Esophagus squamous epithelium (tissue), 5 donors: ENCODE measurements at regions not wholly inside any gene's neighbourhood (a gene's known extent, or its start where the extent isn't known, plus 50 kb on each side); places are given as distances from the start of the nearest gene placed in this dataset.

ENCODE experiments used
- DNase-seq: peaks from one replicate; lab custom pipeline; 2025; lab: John Stamatoyannopoulos, UW
- H3K27ac ChIP-seq, 4 donors: fragments of 200-600 bp; sonication (generic); one replicate each; pipeline ENCODE4 v1.5.1; 2016 to 2019; ENCODE audit warnings: mild to moderate bottlenecking in 1 of 4
- H3K27me3 ChIP-seq, 4 donors: fragments of 200-600 bp; sonication (generic); 1 replicate in 3 of 4; 2 replicates in 1 of 4; pipeline versions ENCODE4 v1.5.1 to v1.6.0; 2017 to 2021; ENCODE audit warnings: antibody characterized with exemption in 1 of 4
- H3K36me3 ChIP-seq, 3 donors: fragments of 200-600 bp; sonication (generic); one replicate each; pipeline ENCODE4 v1.5.1; 2016 to 2019
- H3K4me1 ChIP-seq, 3 donors: fragments of 200-600 bp; sonication (generic); one replicate each; pipeline ENCODE4 v1.5.1; 2017 to 2019
- H3K4me3 ChIP-seq, 4 donors: fragments of 200-600 bp; sonication (generic); 1 replicate in 3 of 4; 2 replicates in 1 of 4; pipeline ENCODE4 v1.5.1; 2016 to 2019; ENCODE audit warnings: mild to moderate bottlenecking in 2 of 4, moderate library complexity in 1 of 4
- H3K9me3 ChIP-seq, 3 donors: fragments of 200-600 bp; sonication (generic); one replicate each; pipeline ENCODE4 v1.5.1; 2016 to 2019
- POLR2A ChIP-seq, 4 donors: fragments of 450-650 bp; IDR thresholded peaks; one replicate each; pipeline ENCODE4 v1.6.1; 2017; ENCODE audit warnings: antibody characterized with exemption in 4 of 4, mild to moderate bottlenecking in 4 of 4, moderate library complexity in 3 of 4
- WGBS, 2 donors: methylation state at CpG; one replicate each; pipeline ENCODE4 v1.1.5; 2018; 5-methylcytosine and 5-hydroxymethylcytosine counted together
- intact Hi-C: fragments of 100-400 bp; cut with DNase I; formaldehyde crosslinking; loops from one replicate; pipeline ENCODE4 v1.15.0; 2022
- TF ChIP-seq, protein P1 (sequence below), 6 experiments: fragments of 450-650 bp in 4 of 6; fragments of 200-600 bp in 2 of 6; sonication (generic) in 2 of 6; IDR thresholded peaks; one replicate each; pipeline ENCODE4 v1.5.1; 2016 to 2019; ENCODE audit warnings: antibody characterized with exemption in 6 of 6, mild to moderate bottlenecking in 4 of 6, moderate library complexity in 4 of 6
- donor health status: DM: yes; HTN: yes; CAD: no.

DNA sequence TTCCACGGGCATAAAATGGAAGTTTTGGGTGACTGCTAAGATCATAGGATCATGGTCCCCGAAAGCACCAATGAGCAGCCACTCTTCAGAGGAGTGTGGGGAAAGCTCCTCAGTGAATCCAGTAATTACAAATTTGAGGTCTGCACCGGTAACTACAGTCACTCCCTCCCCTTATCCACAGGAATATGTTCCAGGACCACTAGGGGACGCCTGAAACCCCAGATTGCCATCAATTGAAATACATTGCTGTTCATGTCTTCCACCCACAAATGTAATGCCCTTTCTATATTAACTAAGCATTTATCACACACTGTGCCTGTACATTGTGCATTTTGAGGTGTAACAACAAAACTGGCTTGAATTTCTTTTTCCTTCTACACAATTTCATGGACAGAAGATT lies 447.9 kb upstream of the PFKP start:
- WGBS, 2 donors, result 43 to 50% methylated on average over 4 of the region's 4 CpGs
- DNase-seq, result no peak
- no peaks in the 10 kb centered on the region for H3K9me3 ChIP-seq
- H3K4me1 ChIP-seq, result no peaks in the 10 kb centered on the region
- no peaks in the 10 kb centered on the region for H3K27me3 ChIP-seq
- no peak overlapping the region for H3K4me3 ChIP-seq
- H3K36me3 ChIP-seq, result no peaks in the 10 kb centered on the region
- no peak overlapping the region for H3K27ac ChIP-seq
- TF ChIP-seq, protein P1, sequence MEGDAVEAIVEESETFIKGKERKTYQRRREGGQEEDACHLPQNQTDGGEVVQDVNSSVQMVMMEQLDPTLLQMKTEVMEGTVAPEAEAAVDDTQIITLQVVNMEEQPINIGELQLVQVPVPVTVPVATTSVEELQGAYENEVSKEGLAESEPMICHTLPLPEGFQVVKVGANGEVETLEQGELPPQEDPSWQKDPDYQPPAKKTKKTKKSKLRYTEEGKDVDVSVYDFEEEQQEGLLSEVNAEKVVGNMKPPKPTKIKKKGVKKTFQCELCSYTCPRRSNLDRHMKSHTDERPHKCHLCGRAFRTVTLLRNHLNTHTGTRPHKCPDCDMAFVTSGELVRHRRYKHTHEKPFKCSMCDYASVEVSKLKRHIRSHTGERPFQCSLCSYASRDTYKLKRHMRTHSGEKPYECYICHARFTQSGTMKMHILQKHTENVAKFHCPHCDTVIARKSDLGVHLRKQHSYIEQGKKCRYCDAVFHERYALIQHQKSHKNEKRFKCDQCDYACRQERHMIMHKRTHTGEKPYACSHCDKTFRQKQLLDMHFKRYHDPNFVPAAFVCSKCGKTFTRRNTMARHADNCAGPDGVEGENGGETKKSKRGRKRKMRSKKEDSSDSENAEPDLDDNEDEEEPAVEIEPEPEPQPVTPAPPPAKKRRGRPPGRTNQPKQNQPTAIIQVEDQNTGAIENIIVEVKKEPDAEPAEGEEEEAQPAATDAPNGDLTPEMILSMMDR (IDR thresholded peaks at IDR 0.05), result no peak
- TF ChIP-seq POLR2A (IDR thresholded peaks at IDR 0.05), result no peak
- intact Hi-C loops, result no loop called here

DNA sequence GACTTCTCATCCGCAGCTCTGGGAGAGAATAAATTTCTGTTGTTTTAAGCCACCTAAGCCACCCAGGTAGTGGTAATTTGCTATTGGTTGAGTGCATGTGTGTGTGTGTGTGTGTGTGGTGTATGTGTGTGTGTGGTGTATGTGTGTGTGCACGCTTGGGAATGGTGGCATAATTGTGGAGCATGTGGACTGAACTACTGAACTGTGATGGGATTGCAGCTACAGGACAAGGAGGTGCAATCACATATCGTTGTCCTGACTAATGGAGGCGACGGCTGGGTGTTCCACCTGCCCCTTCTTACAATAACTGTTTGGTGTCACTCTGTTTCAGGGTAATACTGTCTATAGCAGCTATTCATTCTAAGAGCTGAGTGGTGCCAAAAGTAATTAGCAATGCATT lies 448.7 kb upstream of the PFKP start:
- TF ChIP-seq, protein P1 (IDR thresholded peaks at IDR 0.05), result no peak
- Histone ChIP-seq H3K27ac (no peak overlapping the region), H3K36me3 (no peaks in the 10 kb centered on the region), H3K9me3 (no peaks in the 10 kb centered on the region), H3K27me3 (no peaks in the 10 kb centered on the region), H3K4me1 (no peaks in the 10 kb centered on the region), H3K4me3 (no peak overlapping the region)
- WGBS, 2 donors, result 80 to 81% methylated on average over 5 of the region's 5 CpGs
- DNase-seq, result no peak
- intact Hi-C loops, result no loop called here

DNA sequence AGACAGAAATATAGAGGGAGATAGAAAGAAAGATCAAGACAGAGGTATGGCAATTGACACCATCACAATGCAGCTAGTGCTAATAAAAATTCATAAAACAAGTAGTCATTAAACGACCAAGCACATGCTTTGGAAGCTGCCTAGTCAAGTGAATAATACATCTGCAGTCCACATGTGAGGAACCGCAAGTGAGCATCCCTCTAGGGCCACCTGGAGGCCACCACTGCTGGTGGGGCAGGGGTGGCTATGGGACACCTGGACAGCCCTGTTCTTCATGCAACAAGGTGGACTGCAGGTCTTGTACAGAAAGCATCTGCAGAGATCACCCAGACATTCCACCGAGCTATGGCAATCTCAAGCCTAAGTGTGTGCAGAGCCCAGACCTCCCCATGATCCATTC lies 451.1 kb upstream of the PFKP start:
- Histone ChIP-seq H3K4me1 (no peaks in the 10 kb centered on the region), H3K4me3 (no peak overlapping the region), H3K9me3 (no peaks in the 10 kb centered on the region), H3K27ac (no peak overlapping the region), H3K27me3 (no peaks in the 10 kb centered on the region), H3K36me3 (no peaks in the 10 kb centered on the region)
- intact Hi-C loops, result no loop called here
- WGBS, 2 donors, result 60 to 63% methylated on average over 3 of the region's 3 CpGs
- TF ChIP-seq POLR2A (IDR thresholded peaks at IDR 0.05), result no peak
- TF ChIP-seq, protein P1 (IDR thresholded peaks at IDR 0.05), result no peak
- no peak for DNase-seq

DNA sequence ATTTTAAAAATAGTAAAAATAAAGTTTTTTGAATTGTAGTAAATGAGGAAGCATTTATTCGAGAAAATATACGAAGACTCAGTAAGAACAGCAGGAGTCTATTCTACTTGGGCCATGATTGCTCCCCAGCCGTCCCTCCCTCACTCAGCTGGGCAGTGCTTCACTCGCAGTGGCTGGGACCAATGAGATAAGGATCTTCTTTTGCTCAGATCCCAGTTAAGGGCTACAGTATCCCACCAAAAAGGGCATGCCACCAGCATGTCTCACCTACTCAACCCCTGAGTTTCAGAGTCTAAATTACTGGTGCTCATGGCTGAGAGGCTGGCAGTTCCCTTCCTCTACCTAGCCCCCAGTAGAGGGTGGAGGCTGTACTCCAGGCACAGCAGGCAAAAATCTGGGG lies 455.7 kb upstream of the PFKP start:
- Histone ChIP-seq H3K27ac (no peak overlapping the region), H3K4me1 (no peaks in the 10 kb centered on the region), H3K27me3 (no peaks in the 10 kb centered on the region), H3K4me3 (no peak overlapping the region), H3K36me3 (no peaks in the 10 kb centered on the region), H3K9me3 (no peaks in the 10 kb centered on the region)
- 60 to 78% methylated on average over 4 of the region's 4 CpGs for WGBS, 2 donors
- no peak for TF ChIP-seq POLR2A (IDR thresholded peaks at IDR 0.05)
- TF ChIP-seq, protein P1 (IDR thresholded peaks at IDR 0.05), result no peak
- no peak for DNase-seq
- intact Hi-C loops, result no loop called here

DNA sequence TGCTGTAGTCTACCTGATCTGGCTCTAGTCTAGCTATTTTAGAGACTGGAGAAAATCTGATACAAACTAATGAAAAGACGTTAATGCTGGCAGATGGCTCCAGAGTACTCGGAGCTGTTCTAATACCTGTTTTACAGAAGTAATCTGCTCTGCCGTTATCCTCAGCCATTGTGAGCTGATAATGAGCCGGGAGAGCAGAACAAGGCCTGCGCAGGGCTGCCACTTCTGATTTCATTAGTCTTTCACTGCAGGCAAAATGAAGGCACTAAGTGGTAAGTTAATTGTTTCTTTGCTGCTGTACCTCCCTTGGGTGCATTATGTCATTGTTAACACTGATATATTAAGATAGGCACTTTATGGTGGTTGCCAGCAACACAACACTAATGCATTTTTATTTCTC lies 456.4 kb upstream of the PFKP start:
- H3K4me3 ChIP-seq, result no peak overlapping the region
- 40 to 53% methylated on average over 2 to 5 of the region's 5 CpGs for WGBS, 2 donors

More for the DNA sequence above, 456.4 kb upstream of the PFKP start:
- no peak for DNase-seq
- no peaks in the 10 kb centered on the region for H3K36me3 ChIP-seq
- TF ChIP-seq POLR2A (IDR thresholded peaks at IDR 0.05), result no peak
- TF ChIP-seq, protein P1 (IDR thresholded peaks at IDR 0.05), result no peak
- H3K4me1 ChIP-seq, result no peaks in the 10 kb centered on the region
- H3K27me3 ChIP-seq, result no peaks in the 10 kb centered on the region
- no peak overlapping the region for H3K27ac ChIP-seq
- intact Hi-C loops, result no loop called here
- H3K9me3 ChIP-seq, result no peaks in the 10 kb centered on the region
